ENCODE measurements at regions not wholly inside any gene's neighbourhood (a gene's known extent, or its start where the extent isn't known, plus 50 kb on each side); places are given as distances from the start of the nearest gene placed in this dataset.
A peak's percentile ranks its signal among the peaks of the same experiment; 100 is the strongest.

- no peak for DNase-seq (ENCODE audit: low read depth)
Measured at GRCh38 chr2:4255491-4255890, 552.1 kb downstream of the DCDC2C start.

- DNase-seq (ENCODE audit: low read depth), result no peak
Measured at GRCh38 chr2:4256351-4256750, 553.0 kb downstream of the DCDC2C start.

DNA sequence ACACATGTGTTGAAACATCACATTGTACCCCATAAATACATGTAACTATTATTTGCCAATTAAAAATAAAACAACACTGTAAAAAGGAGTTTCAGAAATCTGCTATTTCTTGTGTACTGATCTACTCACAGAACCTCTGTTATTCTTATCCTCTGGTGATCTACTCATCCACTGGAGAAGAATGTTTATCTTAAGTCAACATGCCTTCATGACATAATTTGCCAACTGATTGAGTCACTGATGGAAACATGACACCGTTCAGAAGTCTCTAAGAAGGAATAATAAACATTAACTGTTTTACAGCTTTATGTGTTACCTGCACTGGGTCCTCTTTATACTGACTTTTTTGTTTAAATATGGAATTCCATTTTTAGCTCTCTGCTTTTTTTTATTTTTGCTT lies 555.2 kb downstream of the DCDC2C start:
- DNase-seq (ENCODE audit: low read depth), result peak; percentile 54

- no peak for DNase-seq (ENCODE audit: low read depth)
Measured at GRCh38 chr2:4265936-4266335, 562.6 kb downstream of the DCDC2C start.

DNA sequence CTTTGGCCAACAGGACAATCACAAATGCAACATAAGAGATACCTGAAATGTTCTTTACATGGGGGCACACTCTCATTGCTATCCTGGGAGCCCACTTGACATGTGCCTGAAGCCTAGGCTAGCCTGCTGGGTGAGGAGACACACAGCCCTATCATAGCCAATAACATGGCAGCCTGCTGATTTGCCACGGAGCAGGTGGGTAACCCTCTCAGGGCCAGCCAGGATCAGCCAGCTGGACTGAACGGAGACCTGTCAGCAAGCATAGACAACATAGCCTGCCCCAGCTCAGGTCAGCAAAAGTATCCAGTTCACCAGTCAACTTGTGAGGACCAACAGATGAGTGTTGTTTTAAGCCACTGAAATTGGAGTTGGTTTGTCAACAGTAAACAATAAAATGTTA lies 566.5 kb downstream of the DCDC2C start:
- DNase-seq (ENCODE audit: low read depth), result no peak

GRCh38 chr2:4272261-4272858 lies 569.0 kb downstream of the DCDC2C start:
- no peak for DNase-seq (ENCODE audit: low read depth)

GRCh38 chr2:4278392-4278791 lies 575.0 kb downstream of the DCDC2C start:
- DNase-seq (ENCODE audit: low read depth), result no peak

GRCh38 chr2:4279431-4279830 lies 576.1 kb downstream of the DCDC2C start:
- DNase-seq (ENCODE audit: low read depth), result no peak

- no peak for DNase-seq (ENCODE audit: low read depth)
Measured at GRCh38 chr2:4291430-4291829, 588.1 kb downstream of the DCDC2C start.

- DNase-seq (ENCODE audit: low read depth), result no peak
Measured at GRCh38 chr2:4295680-4296079, 592.3 kb downstream of the DCDC2C start.

DNA sequence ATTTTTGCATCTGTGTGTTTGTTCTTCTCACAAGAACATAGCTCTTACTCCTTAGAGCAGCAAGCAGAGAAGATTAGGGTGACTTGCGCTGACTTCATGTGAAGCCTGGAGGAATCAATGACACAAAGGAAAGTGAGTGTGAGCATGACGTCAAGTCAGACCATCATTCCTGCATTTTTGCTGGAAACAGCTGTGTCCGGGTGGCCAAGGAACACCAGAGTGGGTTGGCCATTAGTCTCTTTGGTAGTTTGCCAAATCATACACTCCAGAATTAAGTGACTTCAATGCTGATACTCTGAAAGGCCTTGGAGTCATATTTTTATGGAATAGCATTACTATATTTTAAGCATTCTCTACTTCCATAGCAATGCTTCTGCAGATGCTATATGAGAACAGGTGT lies 597.2 kb downstream of the DCDC2C start:
- DNase-seq (ENCODE audit: low read depth), result no peak

DNA sequence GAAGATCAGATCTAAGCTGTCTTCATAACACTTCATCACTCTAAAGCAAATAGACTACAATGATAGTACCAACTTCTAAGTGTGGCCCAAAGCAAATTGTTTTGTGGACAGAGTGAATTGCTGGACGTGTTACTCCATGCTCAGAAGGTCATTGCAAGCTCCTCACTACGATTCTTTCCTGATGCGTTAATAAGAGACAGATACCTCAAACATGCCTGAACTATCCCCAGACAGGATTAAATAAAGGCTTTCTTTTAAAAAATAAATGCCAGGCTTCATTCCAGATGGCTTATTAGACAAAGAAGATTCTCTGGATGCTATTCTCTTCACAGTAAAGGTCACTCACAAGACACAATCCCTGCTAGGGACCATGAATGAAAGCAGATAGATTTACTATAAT lies 621.2 kb downstream of the DCDC2C start:
- DNase-seq (ENCODE audit: low read depth), result no peak

GRCh38 chr2:4336864-4337263 lies 633.5 kb downstream of the DCDC2C start:
- no peak for DNase-seq (ENCODE audit: low read depth)

DNA sequence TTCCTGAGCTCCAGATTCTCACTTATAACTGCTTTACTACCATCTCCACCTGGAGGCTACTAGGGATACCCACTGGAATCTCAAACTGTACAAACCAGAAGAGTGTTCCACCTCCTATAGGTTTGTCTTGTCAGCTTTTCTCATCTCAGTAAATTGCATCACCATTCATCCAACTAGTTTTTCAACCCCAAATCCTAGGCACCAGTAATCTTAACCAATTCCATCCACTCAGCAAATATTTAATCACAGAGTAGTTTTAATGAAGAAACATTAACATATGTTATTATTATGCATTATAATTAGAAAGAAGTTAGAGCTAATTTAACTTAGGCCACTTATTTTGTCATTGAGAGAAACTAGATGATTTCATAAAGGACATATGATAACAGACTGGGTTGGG lies 635.0 kb downstream of the DCDC2C start:
- no peak for DNase-seq (ENCODE audit: low read depth)

DNA sequence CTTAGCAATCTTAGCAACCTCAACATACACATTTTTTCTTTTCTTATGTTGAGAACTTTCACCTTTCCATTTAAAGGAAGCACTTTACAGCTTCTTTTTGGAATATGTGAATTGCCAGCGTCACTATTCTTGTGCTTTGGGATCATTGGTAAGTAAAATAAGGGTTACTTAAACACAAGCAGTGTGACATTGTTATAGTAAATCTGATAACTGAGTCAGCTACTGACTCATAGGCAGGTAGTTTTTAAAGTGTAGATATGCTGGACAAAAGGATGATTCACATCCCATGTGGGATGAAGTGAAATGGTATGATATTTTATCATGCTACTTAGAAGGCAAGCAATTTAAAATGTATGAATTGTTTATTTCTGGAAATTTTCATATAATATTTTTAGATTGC lies 637.2 kb downstream of the DCDC2C start:
- peak; percentile 4 for DNase-seq (ENCODE audit: low read depth)

- DNase-seq (ENCODE audit: low read depth), result no peak
Measured at GRCh38 chr2:4346628-4347027, 643.3 kb downstream of the DCDC2C start.

DNA sequence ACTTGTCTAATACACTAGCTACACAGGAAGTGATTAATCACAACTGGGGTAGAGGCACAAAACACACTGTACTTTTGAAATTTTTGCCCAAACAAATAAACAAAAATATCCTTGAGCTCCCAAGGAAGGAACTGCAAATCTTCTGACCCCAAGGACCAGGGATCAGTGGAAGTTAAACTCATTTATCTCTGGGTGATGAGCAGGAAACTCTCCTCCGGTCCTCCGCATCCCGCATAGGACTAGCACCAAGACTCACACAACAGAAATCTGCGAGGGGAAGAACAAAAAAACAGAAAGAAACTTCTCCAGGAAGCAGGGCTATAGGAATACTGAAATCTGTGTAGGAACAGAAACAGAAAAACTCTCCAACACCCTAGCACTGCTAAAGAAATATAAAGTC lies 650.3 kb downstream of the DCDC2C start:
- no peak for DNase-seq (ENCODE audit: low read depth)

DNA sequence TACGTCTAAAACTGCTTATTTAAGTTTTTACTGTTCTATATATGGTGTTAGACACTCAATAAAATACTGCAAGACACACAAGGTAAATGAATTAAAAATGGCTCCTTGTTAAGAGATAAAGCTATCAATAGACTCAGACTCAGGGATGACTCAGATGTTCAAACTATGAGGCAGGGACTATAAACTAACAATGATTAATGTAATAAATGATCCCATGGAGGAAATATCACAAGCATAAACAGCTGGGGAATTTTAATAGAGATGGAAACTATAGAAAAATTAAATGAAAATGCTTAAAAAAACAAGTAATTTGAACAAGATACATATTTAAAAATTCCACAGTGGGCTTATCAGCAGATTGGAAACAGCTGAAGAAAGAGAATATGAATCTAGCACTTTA lies 650.8 kb downstream of the DCDC2C start:
- no peak for DNase-seq (ENCODE audit: low read depth)

DNA sequence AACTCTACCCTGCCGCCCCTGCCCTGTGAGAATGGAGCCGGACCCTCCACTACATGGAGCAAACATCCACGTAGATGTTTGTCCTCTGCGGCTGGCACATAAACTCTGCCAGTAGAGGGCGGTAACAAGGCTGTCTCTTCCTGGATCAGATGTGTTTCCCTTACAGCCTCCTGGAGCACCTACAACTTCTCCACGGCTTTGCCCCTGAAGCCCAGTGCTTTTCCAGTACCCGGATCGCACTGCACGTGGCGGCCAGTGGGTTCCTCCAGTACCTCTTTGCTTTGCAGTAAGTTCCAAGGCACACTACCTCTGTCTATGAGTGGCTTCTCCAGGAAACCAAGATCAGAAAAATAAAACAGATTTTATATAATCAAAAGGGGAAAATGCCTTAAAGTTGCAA lies 651.3 kb downstream of the DCDC2C start:
- DNase-seq (ENCODE audit: low read depth), result peak; percentile 1

- DNase-seq (ENCODE audit: low read depth), result no peak
Measured at GRCh38 chr2:4356109-4356508, 652.7 kb downstream of the DCDC2C start.

GRCh38 chr2:4356541-4356940 lies 653.2 kb downstream of the DCDC2C start:
- DNase-seq (ENCODE audit: low read depth), result no peak

- no peak for DNase-seq (ENCODE audit: low read depth)
Measured at GRCh38 chr2:4357121-4357520, 653.7 kb downstream of the DCDC2C start.

GRCh38 chr2:4358837-4359236 lies 655.5 kb downstream of the DCDC2C start:
- DNase-seq (ENCODE audit: low read depth), result no peak

DNA sequence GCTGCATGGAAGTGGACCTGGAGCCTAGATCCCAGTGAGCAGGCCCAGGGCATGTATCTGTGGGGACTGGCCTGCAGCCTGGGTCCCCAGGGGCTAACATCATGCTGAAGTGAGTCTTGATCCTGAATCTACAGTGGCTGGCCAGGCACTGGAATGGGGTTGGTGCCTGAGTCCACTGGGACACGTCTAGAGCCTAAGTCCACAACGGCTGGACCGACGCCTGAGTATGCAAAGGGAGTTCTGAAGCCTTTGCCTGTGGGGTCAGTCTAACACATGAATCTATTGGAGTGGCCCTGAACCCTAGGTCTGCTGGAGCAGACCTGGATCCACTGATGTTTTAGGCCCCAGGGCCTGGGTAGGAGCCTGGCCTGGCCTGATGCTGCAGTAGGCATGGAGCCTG lies 665.5 kb downstream of the DCDC2C start:
- no peak for DNase-seq (ENCODE audit: low read depth)

Measured in iris pigment epithelial cell (primary cell).